ENCODE measurements at regions not wholly inside any gene's neighbourhood (a gene's known extent, or its start where the extent isn't known, plus 50 kb on each side); places are given as distances from the start of the nearest gene placed in this dataset.
"Not testable (repeated sequence)": the region's sequence is repeated elsewhere in the genome, so short reads cannot be mapped to it uniquely, and the experiment has no call there.

DNA sequence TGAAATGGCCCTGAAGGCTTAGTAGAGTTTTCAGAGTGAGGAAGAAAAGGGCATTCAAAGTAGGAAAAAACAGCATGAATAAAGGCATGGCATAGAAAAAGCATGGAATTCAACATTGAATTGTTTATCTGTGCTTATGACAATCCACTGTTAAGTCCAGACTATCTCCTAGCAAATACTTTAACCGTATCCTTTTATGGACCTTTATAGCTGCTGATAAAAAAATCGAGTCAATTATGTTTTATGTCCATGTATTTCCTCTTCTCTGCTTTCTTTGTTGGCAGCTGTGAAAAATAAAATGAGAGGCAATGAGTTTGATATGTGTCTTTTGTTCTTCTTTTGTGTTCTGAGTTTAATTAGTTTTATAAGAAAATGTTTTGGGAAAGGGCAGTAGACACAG lies 70.4 kb downstream of the TDRD15 start:
- FAIRE-seq, result no peak

DNA sequence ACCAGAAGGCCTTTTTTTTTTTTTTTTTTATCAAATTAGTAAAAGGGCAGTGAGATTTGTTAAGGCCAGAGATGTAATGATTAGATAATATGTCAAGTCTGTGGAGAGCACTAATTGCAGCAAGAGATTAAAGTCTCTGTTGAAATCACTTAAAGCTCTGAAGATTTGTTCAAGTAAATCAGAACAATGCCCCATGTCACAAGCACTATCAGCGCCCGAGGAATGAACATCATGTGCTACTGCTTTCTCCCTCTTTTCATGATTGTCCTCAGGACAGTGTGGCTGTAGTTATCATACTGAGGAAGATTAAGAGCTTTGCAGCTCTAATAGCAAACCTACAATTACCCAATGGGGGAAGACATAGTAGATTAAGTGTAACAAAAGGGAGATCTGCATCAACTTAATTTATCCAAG lies 71.1 kb downstream of the TDRD15 start:
- no peak for FAIRE-seq

DNA sequence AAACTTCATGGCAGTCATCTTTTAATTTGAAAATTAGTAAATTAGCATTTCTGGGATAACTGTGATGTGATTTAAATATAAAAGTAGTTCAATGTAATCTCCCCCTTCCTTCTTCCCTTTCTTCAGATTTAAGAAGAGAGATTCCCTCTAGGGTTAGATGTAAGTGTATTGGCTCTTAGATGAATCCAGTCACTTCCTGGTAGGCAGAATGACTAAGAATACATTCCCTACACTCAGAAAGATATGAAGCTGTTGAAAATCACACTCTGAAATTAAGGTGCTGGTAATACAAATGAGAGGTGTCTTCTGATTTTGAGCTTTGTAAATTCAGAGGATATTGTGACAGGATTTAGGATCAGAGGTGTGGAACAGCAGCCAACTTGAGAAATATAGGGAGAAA lies 71.6 kb downstream of the TDRD15 start:
- no peak for FAIRE-seq

DNA sequence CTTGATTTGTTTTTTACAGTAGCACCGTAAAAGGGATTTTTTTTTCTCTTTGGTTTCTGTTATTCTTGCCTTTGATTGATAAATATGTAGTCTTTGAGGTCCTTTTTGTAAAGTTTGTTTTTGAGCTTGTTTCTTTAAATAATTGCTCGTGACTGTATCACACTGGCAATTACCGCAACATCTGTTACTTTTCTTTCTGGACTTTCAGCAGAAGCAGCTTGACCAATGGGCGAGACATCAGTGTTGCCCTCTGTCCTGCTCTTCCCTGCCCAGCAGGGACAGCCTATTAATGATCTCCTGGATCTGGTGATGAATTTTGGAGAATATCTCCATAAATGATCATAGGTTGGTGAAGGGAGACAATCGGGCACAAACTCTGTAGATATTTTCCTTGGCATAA lies 74.9 kb downstream of the TDRD15 start:
- FAIRE-seq, result no peak

DNA sequence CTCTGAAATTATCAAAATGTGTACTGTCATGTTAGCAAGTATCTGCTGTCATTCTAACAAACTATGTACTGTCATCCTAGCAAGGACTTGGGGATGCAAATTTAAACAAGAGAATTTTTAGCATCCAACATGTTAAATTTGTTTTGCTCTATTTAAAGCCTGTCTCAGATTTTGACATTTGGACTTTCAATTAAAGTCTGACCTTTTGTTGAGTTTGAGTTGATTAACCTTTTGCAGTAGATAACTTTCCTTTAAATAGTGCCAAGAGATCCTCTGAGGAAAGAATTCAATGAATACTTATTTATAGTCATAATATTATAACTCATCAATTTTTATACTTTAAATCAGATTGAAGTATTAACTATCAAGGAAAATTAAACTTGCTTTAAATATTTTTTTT lies 80.2 kb downstream of the TDRD15 start:
- FAIRE-seq, result no peak

DNA sequence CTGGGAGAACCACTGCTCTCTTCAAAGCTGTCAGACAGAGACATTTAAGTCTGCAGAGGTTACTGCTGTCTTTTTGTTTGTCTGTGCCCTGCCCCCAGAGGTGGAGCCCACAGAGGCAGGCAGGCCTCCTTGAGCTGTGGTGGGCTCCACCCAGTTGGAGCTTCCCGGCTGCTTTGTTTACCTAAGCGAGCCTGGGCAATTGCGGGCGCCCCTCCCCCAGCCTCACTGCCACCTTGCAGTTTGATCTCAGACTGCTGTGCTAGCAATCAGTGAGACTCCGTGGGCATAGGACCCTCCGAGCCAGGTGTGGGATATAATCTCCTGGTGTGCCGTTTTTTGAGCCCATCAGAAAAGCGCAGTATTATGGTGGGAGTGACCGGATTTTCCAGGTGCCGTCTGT lies 90.3 kb downstream of the TDRD15 start:
- not testable (repeated sequence) for FAIRE-seq

DNA sequence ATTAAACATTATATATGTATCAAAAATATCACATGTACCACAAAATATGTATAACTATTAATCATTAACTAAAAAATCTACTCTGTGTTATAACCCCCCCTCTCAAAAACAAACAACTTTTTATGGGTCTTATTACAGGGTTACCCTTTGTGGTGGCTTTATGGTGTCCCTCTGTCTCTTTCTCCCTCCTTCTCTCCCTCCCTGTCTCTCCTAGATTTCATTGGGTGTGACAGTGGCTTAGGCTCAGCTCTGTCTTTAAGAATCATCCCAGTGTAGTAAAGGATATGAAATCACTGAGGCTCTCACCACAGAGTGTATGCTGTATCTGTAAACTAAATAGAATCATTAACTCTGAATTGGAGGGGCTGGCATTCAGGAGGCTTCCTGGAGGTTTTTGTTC lies 93.7 kb downstream of the TDRD15 start:
- no peak for FAIRE-seq

DNA sequence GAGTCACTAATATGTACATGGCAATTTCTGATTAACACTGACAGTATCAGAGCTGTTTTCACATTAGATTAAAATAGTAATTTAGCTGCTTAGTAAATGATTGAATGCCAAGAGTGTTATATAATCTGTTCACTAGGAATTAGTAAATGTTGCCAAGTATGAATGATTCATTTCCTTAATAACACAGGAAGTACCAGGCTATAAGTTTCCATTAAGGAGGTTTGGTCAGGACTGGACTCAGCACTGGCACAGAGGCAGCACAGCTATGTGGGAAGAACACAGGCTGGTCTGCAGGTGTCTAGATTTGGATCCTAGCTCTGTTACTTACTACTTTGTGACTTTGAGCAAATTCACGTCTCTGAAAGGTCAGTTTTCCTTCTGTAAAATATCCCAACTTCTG lies 97.2 kb downstream of the TDRD15 start:
- no peak for FAIRE-seq

DNA sequence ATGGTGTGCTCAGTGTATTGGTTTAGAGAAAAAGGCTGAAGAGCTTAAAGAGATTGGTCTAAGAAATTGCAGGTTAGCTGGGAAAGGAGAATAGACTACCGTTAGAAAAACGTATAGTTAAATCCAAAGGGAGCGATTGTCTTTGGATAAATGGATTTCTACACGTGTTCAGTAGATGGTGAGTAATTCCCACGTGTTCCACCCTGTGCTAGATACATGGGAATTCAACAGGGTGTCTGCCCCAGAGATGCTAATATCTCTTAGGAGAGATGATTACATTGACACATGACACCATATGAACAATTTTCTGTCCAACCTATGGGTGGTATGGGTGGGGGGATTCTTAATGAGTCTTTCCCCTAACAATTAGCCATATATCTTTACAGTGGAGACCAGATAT lies 99.8 kb downstream of the TDRD15 start:
- FAIRE-seq, result no peak

DNA sequence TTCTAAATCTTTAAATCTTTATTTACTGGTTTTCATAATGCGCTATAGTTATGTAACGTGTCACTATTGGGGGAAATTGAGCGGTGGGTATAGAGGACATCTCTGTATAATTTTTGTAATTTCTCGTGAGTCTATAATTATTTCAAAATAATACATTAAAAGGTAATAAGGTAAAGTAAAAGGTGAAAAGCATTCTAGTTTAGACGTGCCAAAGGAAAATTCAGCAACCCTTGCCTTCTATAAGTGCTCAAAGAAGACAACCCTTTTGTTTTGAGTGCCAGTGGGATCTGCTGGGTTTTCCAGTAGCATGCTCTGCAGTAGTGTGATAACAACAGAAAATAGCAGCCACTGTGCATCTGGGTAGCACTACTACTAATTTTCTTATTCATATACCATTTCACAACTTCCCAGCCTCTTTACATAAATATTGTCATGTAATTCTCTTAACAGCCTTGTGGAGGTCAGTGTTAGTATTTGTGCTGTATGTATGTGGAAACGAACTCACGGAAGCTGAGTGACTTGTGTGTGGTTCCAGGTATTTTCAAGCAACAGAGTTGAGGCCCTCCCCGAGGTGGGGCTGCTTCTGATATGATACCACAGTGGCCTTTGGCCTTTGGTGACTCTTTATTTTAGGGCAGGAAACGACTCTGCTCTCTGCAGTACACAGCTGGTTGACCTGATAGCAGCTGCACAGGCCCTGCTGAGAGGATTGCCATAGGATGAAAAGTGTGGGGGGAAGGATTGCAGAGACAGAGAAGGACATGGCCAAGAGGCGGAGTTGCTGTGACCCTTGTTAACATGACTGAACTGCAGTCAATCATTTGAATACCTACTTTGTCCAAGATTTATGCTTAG lies 104.5 kb downstream of the TDRD15 start:
- no peak for FAIRE-seq

DNA sequence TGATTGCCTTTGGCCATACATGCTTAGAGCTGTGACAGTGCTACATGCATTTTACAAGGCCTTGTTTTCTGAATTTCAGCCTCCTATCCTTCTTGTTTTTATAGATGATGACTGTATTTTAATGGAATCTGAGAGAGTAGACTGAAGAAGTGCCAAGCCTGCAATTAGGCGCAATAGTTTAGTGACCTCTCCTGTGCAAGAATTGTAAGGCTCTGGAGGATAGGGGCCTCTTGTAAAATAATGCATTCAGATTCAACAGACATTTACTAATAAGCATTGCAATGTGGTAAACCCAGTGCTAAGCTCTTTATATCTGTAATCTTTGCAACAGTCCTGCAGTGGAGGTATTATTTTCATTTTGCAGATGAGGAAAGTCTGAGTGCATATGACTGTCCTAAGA lies 105.5 kb downstream of the TDRD15 start:
- FAIRE-seq, result no peak

DNA sequence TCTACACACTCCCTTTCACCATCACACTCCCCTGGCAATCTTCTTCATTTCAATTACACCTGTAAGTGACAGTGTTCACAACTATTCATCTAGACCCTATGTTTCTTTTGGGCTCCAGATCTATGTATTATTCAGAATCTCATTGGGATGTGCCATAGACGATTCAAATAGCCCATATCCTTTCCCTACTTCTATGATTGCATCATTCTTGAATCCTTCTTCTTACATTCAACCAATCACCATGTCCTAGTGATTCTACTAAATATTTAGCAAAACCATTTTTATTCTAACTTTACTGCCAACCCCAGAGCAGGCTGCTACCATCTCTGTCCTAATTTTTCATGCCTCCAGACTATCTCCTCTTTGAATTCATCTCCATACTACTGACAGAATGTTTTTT lies 106.4 kb downstream of the TDRD15 start:
- FAIRE-seq, result no peak

DNA sequence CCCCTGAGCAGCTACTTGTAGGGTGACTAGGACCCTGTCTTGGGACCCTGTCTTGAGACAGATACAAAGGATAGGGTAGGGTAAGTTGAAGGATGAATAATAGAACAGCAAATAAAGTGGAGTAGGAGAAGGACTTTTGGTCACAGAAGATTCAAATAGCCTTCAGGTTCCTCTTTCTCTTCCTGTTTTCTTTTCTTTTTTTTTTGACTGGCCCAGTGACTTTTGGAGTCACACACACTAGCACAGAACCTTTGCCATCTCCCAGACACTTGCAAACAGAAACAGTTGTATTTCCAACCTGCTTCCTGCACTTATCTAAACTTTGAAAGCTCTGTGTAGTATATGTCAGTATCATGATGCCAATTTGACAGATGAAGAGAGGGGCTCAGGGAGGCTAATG lies 108.2 kb downstream of the TDRD15 start:
- no peak for FAIRE-seq

DNA sequence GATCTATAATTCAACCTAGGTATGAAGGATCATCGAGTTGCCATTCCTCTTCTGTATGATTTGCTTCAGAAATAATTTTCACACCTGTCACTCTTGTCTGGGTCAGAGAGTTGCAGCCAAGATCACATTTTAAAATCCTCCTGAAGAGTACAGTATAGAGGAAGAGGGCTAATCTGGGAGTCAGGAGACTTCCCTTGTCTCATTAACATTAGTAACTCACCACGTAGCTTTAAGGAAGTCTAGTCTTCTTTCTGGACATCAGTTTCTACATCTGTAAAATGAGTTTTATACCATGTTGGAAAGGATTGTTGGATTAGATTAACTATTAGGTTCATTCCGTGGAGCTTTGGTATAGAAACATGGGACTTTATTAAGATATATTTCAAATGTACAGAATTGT lies 109.4 kb downstream of the TDRD15 start:
- FAIRE-seq, result no peak

DNA sequence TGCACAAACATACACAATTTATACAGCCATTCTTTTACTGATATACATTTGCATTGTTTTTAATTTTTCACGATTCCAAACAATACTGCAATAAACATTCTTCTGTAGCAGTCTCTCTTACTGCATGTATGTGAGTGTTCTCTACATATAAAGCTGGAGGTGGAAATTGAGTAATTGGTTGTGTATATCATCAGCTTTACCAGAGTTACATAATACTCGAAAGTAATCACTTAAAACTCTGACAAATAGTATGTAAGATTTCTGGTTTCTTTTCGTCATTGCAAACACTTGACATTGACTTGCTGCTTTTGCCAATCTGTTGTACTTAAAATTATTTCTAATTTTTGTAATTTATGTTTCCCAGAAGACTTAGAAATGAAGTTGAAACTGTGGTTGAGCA lies 110.2 kb downstream of the TDRD15 start:
- no peak for FAIRE-seq

DNA sequence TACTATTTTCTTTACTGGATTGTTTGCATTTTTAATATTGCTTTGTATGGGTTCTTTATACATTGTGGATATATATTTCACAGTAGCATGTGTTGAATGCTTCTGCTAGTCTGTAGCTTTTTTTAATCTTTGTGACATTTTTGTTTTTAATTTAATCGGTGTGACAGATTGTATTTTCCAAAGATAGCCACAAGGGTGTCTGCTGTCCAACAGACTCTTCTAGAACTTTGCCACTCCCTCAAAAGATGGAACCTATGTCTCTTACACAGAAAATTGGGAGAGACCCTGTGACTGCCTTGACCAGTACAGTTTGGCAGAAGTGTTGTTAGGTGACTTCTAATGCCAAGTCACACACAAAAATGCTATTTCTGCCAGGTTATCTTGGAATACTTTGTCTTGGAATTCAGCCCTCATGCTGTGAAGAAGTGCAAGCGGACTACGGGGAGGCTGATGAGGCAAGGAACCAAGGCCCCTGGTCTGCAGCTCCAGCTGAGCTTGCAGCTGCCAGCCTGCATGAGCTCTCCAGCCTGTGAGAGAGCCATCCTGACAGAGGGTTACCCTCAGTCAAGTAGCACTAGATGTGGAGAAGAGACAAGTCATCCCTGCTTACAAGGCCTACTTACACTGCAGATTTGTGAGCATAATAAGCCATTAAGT lies 110.8 kb downstream of the TDRD15 start:
- FAIRE-seq, result no peak

DNA sequence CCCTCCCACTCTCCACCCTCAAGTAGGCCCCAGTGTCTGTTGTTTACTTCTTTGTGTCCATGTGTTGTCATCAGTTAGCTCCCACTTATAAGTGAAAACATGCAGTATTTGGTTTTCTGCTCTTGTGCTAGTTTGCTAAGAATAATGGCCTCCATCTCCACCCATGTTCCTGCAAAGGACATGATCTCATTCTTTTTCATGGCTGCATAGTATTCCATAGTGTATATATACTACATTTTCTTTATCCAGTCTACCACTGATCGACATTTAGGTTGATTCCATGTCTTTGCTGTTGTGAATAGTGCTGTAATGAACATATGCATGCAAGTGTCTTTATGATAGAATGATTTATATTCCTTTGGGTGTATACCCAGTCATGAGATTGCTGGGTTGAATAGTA lies 116.0 kb downstream of the TDRD15 start:
- FAIRE-seq, result not testable (repeated sequence)

DNA sequence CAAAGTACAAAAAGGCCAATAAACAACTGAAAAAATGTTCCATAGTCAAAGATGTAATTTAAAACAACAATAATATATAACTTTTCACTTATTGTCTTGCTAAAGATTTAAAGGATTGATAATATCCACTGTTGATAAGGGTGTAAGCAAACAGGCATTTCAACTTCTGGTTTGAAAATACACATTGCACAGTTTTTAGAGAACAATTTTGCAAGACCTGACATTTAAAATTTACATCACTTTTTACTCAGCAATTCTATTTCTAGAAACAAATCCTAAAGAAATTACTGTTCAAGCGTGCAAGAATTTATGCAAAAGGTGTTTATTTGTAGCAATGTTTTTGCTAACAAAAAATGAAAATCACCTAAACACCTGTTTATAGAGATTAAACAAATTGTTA lies 120.4 kb downstream of the TDRD15 start:
- FAIRE-seq, result no peak

DNA sequence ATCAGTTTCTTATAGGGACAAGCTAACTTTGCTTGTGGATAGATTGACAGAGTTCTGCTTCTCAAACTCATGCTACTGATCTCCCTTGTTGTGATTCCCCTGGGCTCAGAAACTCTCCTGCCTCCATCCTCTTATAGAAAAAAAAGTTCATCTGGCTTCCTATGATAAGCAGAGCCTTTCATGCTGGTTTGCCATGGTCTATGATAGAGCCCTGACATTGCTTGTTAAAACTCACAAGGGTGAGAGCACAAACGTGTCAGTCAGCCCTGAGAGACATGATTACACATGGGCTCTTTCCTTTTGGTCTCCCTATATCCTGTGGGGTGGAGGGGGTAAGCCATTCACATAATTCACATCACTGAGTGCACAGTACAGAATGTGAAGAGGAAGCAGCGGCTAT lies 121.8 kb downstream of the TDRD15 start:
- no peak for FAIRE-seq

DNA sequence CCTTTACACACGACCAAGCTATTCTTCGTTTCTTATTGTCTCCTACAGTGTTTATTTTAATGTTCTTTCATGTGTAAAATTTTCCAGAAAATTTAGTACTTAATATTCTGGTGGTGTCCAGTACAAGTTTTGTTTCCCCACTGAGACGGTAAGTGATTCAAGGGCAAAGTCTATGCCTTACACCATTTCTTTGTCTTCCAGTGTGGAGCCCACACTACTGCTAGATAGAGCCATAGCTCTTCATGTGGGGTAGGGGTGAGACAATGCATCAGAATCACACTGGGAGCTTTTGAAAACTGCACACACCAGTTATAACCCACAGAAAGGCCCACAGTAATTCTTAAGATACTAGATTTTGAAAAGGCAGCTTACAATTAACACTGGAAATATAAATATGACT lies 125.6 kb downstream of the TDRD15 start:
- no peak for FAIRE-seq

DNA sequence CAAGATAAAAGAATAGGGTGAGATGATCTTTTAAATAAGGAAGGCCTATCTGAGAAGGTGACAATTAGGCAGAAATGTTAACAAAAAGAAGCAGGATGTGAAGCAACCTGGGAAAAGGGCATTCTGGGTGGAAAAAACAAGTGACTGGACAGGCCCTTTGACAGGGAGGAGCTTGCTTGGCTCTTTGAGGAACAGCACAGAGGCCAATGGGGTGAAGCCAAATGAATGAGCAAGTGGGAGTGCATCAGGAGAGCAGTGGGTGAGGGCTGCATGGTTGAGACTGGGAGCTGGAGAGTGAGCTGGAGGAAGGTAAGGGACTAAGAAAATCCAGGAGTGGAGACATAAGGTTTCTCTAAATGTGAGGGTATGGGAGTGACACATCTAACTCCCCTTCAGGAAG lies 126.9 kb downstream of the TDRD15 start:
- no peak for FAIRE-seq

DNA sequence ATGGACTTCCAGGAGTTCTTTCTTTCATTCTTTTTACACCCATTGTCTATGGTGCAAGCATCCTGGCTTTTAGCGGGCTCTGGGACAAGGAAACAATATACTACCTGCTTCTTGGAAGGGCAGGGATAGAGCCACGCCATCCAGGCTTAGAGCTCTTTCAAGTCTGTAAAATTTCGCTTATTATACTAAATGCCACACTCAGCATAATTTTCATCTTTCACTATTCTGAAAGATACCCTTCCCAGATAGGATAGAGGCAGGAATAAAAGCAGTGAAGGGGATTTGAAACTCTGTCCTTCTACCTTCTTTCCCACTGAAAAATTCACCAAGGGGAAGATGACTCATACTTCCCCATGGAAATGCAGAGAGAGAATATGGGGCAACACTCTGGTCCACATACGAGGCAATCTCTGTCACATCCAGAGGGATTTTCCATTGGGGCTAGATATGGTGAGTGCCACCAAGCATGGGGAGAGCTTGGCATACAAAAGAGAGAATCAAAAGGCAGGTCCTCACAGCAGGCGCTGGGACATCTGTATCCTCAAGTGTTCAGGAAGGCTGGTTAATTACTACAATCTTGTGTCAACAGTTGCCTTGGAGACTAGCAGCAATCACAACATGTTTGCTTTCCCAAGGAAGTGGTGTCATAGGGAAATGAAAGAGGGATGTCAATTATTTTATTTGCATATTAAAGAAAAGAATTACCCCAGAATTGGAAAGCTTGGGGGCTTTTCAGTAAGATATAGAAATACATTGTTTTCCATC lies 127.6 kb downstream of the TDRD15 start:
- no peak for FAIRE-seq

DNA sequence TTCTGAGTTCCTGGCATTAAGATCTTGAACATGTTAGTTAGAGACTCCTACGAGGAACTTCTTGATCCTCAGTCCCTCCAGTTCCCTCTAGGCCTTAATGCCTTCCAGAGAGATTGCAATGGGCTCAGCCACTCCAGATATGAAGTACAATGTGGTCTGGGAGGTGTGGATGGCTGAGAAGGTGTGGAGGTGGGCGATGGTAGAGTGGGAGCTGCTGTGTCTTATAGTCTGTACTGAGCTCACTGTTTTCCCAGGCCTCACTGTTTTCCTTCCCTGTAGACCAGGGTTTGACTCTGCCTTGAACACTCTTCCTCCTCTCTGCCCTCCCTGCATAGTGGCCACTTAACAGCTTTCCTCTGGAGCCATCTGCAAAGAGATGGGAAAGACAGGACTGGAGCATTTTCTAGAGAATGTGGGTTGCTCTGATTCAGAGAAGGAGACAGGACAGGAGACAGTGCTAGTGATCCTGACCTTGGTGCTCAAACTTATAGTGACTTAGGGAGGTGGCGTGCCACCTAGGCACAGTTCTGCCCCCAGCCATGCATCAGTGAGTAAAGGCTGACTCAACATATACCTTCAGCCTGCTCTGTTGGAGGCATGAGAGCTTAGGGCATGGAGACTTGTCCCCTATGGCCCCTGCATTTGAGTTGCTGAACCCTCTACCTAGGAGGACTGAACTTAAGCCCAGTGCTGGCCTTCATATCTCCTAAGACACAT lies 129.7 kb downstream of the TDRD15 start:
- no peak for FAIRE-seq
